K562 (cell line): ENCODE measurements at regions not wholly inside any gene's neighbourhood (a gene's known extent, or its start where the extent isn't known, plus 50 kb on each side); places are given as distances from the start of the nearest gene placed in this dataset.

Experiments
- AFF1 ChIP-seq, 2 experiments: fragments of 450-650 bp; IDR thresholded peaks; 2 replicates each; pipeline ENCODE4 v1.6.1; 2018; ENCODE audit warnings: mild to moderate bottlenecking in 2 of 2, low read depth in 1 of 2; ENCODE audit not compliant: partially characterized antibody in 2 of 2
- CREM ChIP-seq: IDR thresholded peaks from 2 replicates; pipeline ENCODE4 v1.6.1; 2014; ENCODE audit warnings: antibody characterized with exemption, low read depth
- E4F1 ChIP-seq: fragments of 250-450 bp; sonication (Bioruptor Pico); IDR thresholded peaks from 2 replicates; pipeline ENCODE4 v1.5.0; 2021; ENCODE audit warnings: mild to moderate bottlenecking, borderline replicate concordance
- ETV1 ChIP-seq: fragments of 450-650 bp; conservative IDR thresholded peaks from 2 replicates; pipeline ENCODE4 v1.6.1; 2016; ENCODE audit warnings: missing genetic modification characterization, control low read depth, low read depth, missing compliant biosample characterization
- FOXK2 ChIP-seq, 2 experiments: fragments of 450-650 bp; IDR thresholded peaks in 1 of 2; conservative IDR thresholded peaks in 1 of 2; 2 replicates each; pipeline ENCODE4 v1.6.1; 2016; ENCODE audit warnings: low read depth in 2 of 2, mild to moderate bottlenecking in 1 of 2
- HDAC6 ChIP-seq: IDR thresholded peaks from 2 replicates; pipeline ENCODE4 v1.6.1; 2012; ENCODE audit warnings: low read depth, mild to moderate bottlenecking, control low read depth, inconsistent platforms, low read length, moderate library complexity
- HINFP ChIP-seq: fragments of 450-650 bp; conservative IDR thresholded peaks from 2 replicates; pipeline ENCODE4 v1.6.1; 2016; ENCODE audit warnings: missing genetic modification characterization, low read depth, mild to moderate bottlenecking, control low read depth, missing compliant biosample characterization
- KAT7 ChIP-seq: sonication (generic); formaldehyde crosslinking; IDR thresholded peaks from 2 replicates; pipeline ENCODE4 v1.8.0; 2022; ENCODE audit warnings: missing genetic modification reagents, mild to moderate bottlenecking, borderline replicate concordance
- MIER1 ChIP-seq: fragments of 450-650 bp; IDR thresholded peaks from 2 replicates; pipeline ENCODE4 v1.6.1; 2016; ENCODE audit warnings: antibody characterized with exemption, mild to moderate bottlenecking, low read depth
- MXI1 ChIP-seq: IDR thresholded peaks from 2 replicates; pipeline ENCODE4 v1.6.1; 2011; ENCODE audit warnings: low read depth, mild to moderate bottlenecking, improper control_type of control experiment, low read length
- SMC3 ChIP-seq: conservative IDR thresholded peaks from 2 replicates; pipeline ENCODE4 v1.6.1; 2011; ENCODE audit warnings: low read depth, low read length, improper control_type of control experiment; ENCODE audit not compliant: insufficient read depth
- ZC3H8 ChIP-seq: fragments of 450-650 bp; IDR thresholded peaks from 2 replicates; pipeline ENCODE4 v1.6.1; 2017
- ZKSCAN1 ChIP-seq: fragments of 150-350 bp; IDR thresholded peaks from 2 replicates; pipeline ENCODE4 v1.6.1; 2016; ENCODE audit warnings: low read depth, low read length
- ZNF3 ChIP-seq: fragments of 250-450 bp; sonication (Bioruptor Pico); IDR thresholded peaks from 2 replicates; pipeline ENCODE4 v1.5.0; 2021; ENCODE audit warnings: mild to moderate bottlenecking, moderate library complexity
- ZNF436 ChIP-seq: fragments of 250-450, 450-650 bp; sonication (Bioruptor Pico); formaldehyde crosslinking; IDR thresholded peaks from 2 replicates; pipeline ENCODE4 v1.7.0; 2020; ENCODE audit warnings: mild to moderate bottlenecking
- ZNF592 ChIP-seq: fragments of 450-650 bp; IDR thresholded peaks from 2 replicates; pipeline ENCODE4 v1.6.1; 2017; ENCODE audit warnings: antibody characterized with exemption, mild to moderate bottlenecking

- TF ChIP-seq HDAC6 (no peak), ZC3H8 (no peak), SMC3 (no peak), E4F1 (CRISPR knock-in tag) (no peak), ZKSCAN1 (no peak), MXI1 (no peak), HINFP (tag) (no peak), KAT7 (CRISPR knock-in tag) (0 out of 2 replicates have a peak, but pooled peaks have one; percentile 41), CREM (0 out of 2 replicates have a peak, but pooled peaks have one; percentile 25), ETV1 (no peak), ZNF592 (peak; percentile 63), AFF1 (IDR thresholded peaks at IDR 0.05; ENCODE audit: low read depth in 1 of 2, partially characterized antibody in 2 of 2) (no peak), ZNF436 (CRISPR knock-in tag) (no peak), MIER1 (no peak), ZNF3 (CRISPR knock-in tag) (no peak), FOXK2 (conservative IDR thresholded peaks at IDR 0.05 in 1 of 2, IDR thresholded peaks at IDR 0.05 in 1 of 2; ENCODE audit: low read depth in 2 of 2) (no peak)
Measured at GRCh38 chr2:17133052-17133671, 385.1 kb downstream of the RAD51AP2 start (continued).
